ENCODE measurements at regions not wholly inside any gene's neighbourhood (a gene's known extent, or its start where the extent isn't known, plus 50 kb on each side); places are given as distances from the start of the nearest gene placed in this dataset.

GRCh38 chr2:43019536-43020183 lies 206.7 kb downstream of the ZFP36L2 start:
- Histone ChIP-seq H3K27ac (ENCODE audit: low read depth, low read length) (no peak overlapping the region), H3K4me3 (ENCODE audit: insufficient read depth, low read length) (no peak overlapping the region), H3K79me2 (ENCODE audit: insufficient read depth, low read length) (no peaks in the 10 kb centered on the region), H3K27me3 (ENCODE audit: insufficient read depth, low read length) (no peaks in the 10 kb centered on the region), H2AFZ (ENCODE audit: low read length) (no peak overlapping the region), H3K36me3 (ENCODE audit: insufficient read depth, low read length) (no peaks in the 10 kb centered on the region), H3K9me3 (ENCODE audit: low read depth, low read length) (peaks cover 7% of the 10 kb centered on the region), H3K4me1 (ENCODE audit: insufficient read depth, low read length) (peaks cover 9% of the 10 kb centered on the region), H3K4me2 (ENCODE audit: insufficient read depth, low read length) (no peak overlapping the region), H4K20me1 (ENCODE audit: insufficient read depth, low read length) (no peaks in the 10 kb centered on the region)
- DNase-seq (ENCODE audit: insufficient read length, low spot score, missing footprints) = peak; percentile 56
- TF ChIP-seq, protein P1, sequence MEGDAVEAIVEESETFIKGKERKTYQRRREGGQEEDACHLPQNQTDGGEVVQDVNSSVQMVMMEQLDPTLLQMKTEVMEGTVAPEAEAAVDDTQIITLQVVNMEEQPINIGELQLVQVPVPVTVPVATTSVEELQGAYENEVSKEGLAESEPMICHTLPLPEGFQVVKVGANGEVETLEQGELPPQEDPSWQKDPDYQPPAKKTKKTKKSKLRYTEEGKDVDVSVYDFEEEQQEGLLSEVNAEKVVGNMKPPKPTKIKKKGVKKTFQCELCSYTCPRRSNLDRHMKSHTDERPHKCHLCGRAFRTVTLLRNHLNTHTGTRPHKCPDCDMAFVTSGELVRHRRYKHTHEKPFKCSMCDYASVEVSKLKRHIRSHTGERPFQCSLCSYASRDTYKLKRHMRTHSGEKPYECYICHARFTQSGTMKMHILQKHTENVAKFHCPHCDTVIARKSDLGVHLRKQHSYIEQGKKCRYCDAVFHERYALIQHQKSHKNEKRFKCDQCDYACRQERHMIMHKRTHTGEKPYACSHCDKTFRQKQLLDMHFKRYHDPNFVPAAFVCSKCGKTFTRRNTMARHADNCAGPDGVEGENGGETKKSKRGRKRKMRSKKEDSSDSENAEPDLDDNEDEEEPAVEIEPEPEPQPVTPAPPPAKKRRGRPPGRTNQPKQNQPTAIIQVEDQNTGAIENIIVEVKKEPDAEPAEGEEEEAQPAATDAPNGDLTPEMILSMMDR (IDR thresholded peaks at IDR 0.05; ENCODE audit: extremely low read depth, low read depth, low read length) = no peak

GRCh38 chr2:43019025-43019367 lies 207.4 kb downstream of the ZFP36L2 start:
- peak; percentile 1 for DNase-seq (ENCODE audit: insufficient read length, low spot score, missing footprints)

DNA sequence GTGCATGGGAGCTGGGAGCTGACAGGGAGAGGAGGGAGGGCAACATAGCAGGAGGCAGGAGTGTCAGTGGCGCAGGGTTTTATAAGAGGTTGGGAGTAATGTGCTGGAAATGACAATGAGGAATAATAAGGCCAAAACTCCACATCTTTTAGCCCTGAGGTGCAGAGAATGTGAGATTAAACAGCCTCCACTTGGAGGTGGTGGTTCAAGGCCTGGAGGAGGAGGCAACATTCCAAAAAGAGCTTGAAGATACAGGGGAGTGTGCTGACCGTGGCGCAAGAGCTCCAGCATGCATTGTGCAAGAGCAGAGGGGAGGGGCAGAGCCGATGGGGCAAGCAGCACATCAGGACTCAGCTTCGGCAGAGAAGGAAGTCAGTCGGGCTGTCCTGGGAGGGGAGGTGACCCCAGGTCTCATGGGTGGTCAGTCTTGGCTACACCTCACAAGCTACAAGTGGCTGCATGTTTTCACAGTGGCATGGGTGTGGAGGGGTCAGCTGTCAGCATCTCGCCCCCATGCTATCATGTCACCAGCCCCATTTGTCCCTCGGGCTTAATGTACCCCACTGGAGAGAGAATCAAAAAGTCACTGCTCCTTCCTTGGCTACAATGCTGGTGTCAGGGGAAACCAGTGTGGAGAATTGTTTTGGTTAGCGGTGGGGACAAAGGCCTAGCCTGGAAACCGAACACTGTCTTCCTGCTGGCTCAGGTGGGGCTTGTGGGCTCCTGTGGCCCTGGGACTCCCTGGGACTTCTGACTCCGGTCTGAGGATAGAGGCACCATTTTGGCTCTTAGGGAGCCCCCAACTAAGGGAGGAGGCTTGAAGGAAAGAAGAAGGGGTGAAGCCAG lies 208.0 kb downstream of the ZFP36L2 start:
- Histone ChIP-seq H2AFZ (ENCODE audit: low read length) (peak overlapping the region; percentile 80), H3K4me2 (ENCODE audit: insufficient read depth, low read length) (peak overlapping the region; percentile 28), H3K79me2 (ENCODE audit: insufficient read depth, low read length) (no peaks in the 10 kb centered on the region), H4K20me1 (ENCODE audit: insufficient read depth, low read length) (no peaks in the 10 kb centered on the region), H3K27me3 (ENCODE audit: insufficient read depth, low read length) (no peaks in the 10 kb centered on the region), H3K9me3 (ENCODE audit: low read depth, low read length) (peaks cover 7% of the 10 kb centered on the region), H3K27ac (ENCODE audit: low read depth, low read length) (peak overlapping the region; percentile 17), H3K4me1 (ENCODE audit: insufficient read depth, low read length) (peaks cover 9% of the 10 kb centered on the region), H3K4me3 (ENCODE audit: insufficient read depth, low read length) (peak overlapping the region; percentile 13), H3K36me3 (ENCODE audit: insufficient read depth, low read length) (no peaks in the 10 kb centered on the region)
- TF ChIP-seq, protein P1 (IDR thresholded peaks at IDR 0.05; ENCODE audit: extremely low read depth, low read depth, low read length) = no peak
- DNase-seq (ENCODE audit: insufficient read length, low spot score, missing footprints) = peak; percentile 83

More at GRCh38 chr2:43019025-43019367, 207.4 kb downstream of the ZFP36L2 start:
- Histone ChIP-seq H3K4me1 (ENCODE audit: insufficient read depth, low read length) (peaks cover 9% of the 10 kb centered on the region), H3K27ac (ENCODE audit: low read depth, low read length) (no peak overlapping the region), H3K9me3 (ENCODE audit: low read depth, low read length) (peaks cover 7% of the 10 kb centered on the region), H3K27me3 (ENCODE audit: insufficient read depth, low read length) (no peaks in the 10 kb centered on the region), H3K4me3 (ENCODE audit: insufficient read depth, low read length) (no peak overlapping the region), H3K36me3 (ENCODE audit: insufficient read depth, low read length) (no peaks in the 10 kb centered on the region), H3K4me2 (ENCODE audit: insufficient read depth, low read length) (no peak overlapping the region), H4K20me1 (ENCODE audit: insufficient read depth, low read length) (no peaks in the 10 kb centered on the region), H3K79me2 (ENCODE audit: insufficient read depth, low read length) (no peaks in the 10 kb centered on the region), H2AFZ (ENCODE audit: low read length) (no peak overlapping the region)
- TF ChIP-seq, protein P1 (IDR thresholded peaks at IDR 0.05; ENCODE audit: extremely low read depth, low read depth, low read length) = no peak

- DNase-seq (ENCODE audit: insufficient read length, low spot score, missing footprints) = no peak
- Histone ChIP-seq H4K20me1 (ENCODE audit: insufficient read depth, low read length) (no peaks in the 10 kb centered on the region), H3K4me1 (ENCODE audit: insufficient read depth, low read length) (peaks cover 9% of the 10 kb centered on the region), H2AFZ (ENCODE audit: low read length) (no peak overlapping the region), H3K27ac (ENCODE audit: low read depth, low read length) (no peak overlapping the region), H3K9me3 (ENCODE audit: low read depth, low read length) (no peaks in the 10 kb centered on the region), H3K79me2 (ENCODE audit: insufficient read depth, low read length) (no peaks in the 10 kb centered on the region), H3K4me3 (ENCODE audit: insufficient read depth, low read length) (no peak overlapping the region), H3K36me3 (ENCODE audit: insufficient read depth, low read length) (no peaks in the 10 kb centered on the region), H3K4me2 (ENCODE audit: insufficient read depth, low read length) (no peak overlapping the region), H3K27me3 (ENCODE audit: insufficient read depth, low read length) (no peaks in the 10 kb centered on the region)
- TF ChIP-seq, protein P1 (IDR thresholded peaks at IDR 0.05; ENCODE audit: extremely low read depth, low read depth, low read length) = no peak
These were observed 212.5 kb downstream of the ZFP36L2 start for GRCh38 chr2:43013821-43014345.

Measured in osteoblast (primary cell).